ENCODE measurements at regions not wholly inside any gene's neighbourhood (a gene's known extent, or its start where the extent isn't known, plus 50 kb on each side); places are given as distances from the start of the nearest gene placed in this dataset.
"Not testable (repeated sequence)": the region's sequence is repeated elsewhere in the genome, so short reads cannot be mapped to it uniquely, and the experiment has no call there.

DNA sequence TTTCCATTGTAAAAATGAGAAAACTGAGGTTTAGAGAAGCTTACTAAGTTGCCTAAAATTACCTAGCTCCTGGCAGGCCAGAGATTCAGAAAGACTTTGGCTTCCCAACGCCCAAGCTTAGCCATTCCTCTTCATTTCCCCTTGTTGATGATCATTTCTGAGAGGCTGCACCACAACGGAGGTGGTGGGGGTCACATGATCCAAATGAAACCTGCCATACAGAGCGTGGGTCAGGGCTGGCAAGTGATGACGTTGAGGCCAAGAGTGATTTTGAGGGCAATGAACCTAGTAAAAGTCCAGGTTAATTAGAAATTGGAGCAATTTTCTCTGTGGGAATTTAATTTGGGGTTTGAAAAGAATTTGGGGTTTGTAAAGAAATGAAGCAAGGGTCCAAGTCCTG is 109.9 kb downstream of the TMEM182 start:
- no peak for DNase-seq

DNA sequence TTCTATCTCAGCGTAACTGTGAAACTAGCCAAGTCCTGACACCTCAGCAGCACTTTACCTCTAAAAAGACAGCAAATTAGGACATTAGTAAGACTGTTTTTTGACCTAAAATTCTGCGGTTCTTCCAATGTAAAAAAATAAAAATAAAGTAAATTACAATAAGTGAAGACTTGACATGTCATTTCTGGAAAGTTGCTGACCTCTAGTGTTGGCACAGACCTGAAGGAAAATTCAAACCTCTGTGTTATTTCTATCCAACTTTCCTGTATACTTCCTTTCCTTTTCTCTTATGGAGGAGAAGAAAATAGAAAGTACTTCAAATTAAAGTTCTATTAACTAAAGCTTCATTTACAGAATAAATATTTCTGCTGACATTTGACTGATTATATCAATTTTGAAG is 110.6 kb downstream of the TMEM182 start:
- DNase-seq, result no peak

DNA sequence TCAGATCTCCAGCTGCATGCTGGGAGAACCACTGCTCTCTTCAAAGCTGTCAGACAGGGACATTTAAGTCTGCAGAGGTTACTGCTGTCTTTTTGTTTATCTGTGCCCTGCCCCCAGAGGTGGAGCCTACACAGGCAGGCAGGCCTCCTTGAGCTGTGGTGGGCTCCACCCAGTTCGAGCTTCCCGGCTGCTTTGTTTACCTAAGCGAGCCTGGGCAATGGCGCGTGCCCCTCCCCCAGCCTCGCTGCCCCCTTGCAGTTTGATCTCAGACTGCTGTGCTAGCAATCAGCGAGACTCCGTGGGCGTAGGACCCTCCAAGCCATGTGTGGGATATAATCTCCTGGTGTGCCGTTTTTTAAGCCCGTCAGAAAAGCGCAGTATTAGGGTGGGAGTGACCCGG is 117.7 kb downstream of the TMEM182 start:
- DNase-seq, result not testable (repeated sequence)

DNA sequence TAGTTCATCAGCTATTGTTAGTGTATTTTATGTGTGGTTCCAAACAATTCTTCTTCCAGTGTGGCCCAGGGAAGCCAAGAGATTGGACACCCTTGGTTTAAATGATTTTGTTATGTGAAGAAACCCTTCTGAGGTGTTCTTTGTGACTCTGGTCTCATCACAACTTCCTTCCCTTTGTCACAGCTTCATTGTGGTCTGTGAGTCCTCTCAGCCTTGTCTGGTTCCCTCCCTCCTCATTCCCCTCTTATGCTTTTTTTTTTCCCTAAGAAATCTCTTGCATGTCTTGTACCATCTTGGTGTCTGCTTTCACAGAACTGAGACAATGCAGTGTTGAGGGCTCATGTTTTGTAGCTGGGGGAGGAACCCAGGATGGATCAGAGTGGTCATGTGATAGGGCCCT is 118.9 kb downstream of the TMEM182 start:
- no peak for DNase-seq

DNA sequence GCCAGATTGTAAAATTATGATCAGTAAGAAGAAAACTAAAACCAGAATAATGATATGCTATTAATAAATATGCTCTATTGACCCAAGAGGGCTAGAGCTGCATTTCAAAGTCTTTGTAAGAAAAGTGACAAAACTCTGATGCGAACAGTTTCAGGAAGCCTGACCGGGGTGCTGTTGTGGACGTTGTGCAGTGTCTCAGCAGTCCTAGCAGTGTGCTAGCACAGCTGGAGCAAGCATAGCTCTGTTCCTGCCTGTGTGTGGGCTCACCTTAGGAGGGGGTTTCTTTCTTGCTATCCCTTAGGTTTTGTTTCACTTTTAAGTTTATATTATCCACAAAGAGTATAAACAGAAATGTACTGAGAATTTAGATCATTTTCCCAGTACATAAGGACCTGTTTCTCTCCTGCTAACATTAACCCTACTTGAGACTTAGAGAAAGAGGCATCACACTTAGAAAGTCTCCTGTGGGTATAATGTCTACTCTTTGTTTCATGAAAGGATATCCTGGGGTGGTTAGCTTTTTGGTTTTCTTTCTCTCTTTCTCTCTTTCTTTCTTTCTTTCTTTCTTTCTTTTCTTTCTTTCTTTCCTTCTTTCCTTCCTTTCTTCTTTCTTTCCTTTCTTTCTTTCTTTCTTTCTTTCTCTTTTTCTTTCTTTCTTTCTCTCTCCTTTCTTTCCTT is 124.5 kb downstream of the TMEM182 start:
- DNase-seq, result no peak

DNA sequence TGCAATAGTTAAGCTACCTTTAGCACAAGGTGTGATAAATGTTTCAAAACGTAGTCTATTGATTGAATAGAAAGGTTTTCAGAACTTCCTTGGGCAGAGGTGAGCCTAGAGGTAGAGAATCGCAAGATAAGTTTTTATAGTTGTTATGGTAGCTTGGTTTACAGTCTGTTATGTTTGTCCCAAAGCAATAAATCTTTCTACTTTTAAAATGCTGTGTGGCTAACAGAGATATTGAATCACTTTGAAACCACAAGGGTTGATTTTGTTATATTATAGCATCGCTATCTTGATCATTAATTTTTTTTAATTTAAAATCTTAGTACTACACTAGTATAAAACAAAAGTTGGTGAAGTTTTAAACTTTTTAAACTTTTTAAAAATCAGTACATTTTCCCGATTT is 126.7 kb downstream of the TMEM182 start:
- DNase-seq, result no peak

DNA sequence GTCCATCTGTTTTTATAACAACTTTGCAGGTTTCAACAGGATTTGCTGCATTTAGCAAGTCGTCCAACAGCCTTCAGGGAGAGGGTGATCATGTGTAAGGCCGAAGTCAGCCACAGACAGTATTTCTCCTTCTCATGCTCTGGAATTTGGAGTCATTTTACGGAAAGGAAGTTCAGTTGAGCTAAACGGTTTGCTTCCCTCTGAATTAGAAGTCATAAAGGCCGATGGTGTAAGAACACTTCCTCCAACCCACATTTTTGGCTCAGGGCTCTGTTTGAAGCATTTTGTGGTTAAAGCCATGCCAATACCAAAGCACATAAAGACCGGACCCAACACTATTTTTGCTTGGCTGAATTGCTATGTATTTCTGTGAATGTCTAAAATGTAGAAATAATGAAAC is 129.5 kb downstream of the TMEM182 start:
- DNase-seq, result peak; percentile 55

DNA sequence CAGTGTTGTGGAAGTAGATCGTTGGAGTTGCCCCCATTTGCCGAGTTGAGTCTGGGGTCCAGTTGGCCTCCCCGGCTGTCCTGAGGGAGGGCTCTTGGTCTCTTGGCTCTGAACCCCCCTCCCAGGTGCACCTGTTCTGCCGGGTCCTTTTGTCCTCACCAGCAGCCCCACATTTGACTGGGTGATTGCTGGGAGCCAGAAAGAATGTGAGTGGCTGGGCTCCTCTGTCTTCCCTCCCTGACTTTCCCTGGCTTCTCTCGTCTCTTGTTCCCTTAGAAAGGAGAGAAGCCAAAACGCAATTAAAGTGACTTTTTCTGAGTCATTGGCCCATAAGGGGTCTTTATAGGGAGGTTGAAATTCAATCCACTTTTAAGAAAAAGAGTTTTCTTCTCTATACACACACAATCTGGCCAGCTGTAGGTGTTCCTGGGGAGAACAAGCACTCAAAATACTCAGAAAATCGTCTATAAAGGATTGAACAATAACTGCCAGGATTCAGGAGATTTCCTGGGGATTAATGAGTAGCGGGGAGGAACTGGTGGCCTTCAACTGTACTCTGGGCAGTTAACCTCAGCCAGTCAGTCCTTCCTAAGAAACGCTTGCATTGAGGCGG is 131.0 kb downstream of the TMEM182 start:
- no peak for DNase-seq

DNA sequence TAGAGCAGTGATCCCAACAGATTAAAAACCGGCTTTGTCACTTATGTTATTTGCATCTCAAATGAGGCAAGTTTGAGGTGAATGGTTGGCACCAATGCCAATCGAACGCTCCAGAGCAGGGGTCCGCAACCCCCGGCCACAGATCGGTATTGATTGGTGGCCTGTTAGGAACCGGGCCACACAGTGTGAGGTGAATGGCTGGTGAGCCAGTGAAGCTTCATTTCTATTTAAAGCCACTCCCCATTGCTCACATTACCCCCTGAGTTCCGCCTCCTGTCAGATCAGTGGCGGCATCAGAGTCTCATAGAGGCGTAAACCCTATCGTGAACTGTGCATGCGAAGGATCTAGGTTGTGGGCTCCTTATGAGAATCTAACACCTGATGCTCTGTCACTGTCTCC is 132.0 kb downstream of the TMEM182 start:
- DNase-seq, result no peak

DNA sequence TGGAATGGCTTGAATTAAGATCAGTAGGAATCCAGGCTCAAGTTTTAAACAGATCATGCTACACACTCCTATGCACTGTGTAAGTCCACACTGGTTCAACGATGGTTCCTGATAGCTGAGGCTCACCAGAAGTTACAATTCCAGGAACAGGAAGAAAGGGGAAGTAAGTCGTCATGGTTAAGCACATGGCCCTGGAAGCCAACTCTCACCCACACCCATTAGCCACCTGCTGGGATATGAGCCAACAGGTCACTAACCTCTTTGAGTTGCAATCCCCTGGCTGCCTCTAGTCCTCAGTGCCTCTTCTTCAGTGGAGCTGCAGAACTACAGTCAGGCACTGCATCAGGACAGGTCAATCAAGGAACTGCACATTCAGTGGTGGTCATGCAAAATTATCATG is 133.5 kb downstream of the TMEM182 start:
- DNase-seq, result no peak

DNA sequence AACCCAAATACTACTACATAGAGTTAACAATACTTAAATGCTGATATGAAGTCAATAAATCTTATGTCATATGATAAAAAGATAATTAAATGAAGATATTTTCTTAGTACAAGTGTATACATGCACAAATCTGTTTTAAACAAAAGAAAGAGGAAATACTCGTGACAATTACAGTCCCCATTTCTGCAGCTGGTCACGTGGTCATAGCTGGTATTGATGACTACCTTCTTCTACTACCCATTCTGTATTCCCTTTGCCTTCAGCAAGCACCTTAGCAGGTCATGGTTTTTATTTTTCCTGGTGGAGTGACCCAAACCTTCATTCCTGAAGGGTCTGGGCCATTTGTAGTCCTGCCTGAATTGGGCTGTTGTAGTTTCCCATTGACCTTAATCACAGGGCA is 147.4 kb downstream of the TMEM182 start:
- DNase-seq, result not testable (repeated sequence)

DNA sequence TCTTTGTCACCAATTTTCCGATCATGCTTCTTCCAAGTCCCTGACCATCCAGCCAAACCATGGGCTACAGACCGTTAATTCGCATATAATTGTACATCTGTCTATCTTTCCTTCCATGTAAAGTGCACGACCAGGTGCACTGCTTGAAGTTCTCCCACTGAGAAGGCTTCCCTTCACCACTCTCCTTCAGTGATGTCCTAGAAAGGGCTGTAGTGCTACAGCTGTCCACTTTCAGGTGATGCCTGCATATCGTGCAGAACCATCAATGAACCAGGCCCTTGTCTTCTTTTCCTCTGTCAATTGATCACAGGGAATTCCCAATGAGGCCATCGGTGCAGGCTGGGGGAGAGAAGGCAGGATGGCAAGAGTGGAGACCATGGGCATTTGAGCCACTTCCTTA is 148.9 kb downstream of the TMEM182 start:
- no peak for DNase-seq

DNA sequence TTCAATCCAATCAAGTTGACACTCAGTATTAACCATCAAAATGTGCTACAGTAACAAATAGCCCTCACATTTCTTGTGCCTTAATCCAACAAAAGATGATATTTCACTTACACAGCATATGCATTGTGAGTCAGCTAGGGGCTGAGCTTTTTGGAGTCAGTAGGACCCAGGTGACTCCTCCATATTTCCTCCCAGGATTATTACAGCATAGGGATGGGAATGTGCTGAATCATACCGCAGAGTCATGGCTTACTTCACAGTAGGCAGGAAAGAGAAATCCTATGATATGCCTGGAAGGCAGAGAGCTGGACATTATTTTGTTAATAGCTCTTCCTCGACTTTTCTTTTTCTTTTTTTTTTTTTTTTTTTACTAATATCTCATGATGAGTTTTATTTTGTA is 153.3 kb downstream of the TMEM182 start:
- DNase-seq, result no peak

DNA sequence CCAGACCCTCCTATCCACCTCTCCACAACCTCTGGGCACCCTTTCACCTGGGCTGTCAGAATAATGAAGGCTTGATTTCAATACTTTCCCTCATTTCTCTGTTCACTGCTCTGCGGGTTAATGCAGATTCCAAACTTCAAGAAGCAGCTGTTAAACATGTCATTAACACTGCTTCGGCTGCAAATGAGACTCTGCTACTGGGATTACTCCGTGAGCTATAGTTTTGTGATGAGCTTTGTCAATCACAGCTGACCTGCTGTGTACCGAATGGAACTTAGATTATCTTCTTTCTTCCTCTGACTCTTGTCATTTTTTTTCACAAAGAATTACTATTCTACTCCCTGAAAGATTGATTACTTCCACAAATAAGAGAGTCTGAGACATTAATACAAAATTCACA is 160.5 kb downstream of the TMEM182 start:
- no peak for DNase-seq

DNA sequence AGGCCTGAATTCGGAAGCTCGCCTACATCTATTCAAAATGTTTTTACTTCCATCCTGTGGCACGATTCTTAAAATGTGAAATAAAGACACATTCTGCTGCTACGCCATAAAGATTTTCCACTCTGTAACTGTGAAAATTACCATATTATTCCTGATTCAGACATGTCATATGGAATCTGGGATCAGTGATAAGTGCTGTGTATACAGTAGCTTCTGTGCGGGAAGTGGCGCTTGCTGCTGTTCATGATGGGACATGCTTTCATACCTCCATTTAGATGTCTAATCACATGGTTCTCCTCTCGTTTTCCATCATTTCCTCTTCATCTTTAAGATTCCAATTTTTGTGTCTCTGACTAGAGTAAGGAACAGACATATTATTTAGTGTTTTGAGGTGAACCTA is 163.2 kb downstream of the TMEM182 start:
- DNase-seq, result no peak

DNA sequence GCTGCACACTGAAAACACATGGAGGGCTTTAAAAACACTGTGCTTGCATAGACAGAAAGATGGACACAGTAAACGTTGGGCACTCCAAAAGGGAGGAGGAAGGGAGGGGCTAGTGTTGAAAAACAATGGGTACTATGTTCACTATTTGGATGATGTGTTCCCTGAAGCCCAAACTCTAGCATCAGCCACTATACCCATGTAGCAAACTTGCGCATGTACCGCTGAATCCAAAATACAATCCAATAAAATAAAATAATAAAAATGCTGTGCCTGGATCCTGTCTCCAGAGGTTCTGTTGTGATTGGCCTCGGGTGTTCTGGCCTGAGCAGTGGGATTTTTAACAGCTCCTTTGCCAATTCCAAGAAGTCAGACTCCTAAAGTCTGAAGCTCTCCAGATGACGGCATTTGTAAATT is 166.0 kb downstream of the TMEM182 start:
- no peak for DNase-seq

DNA sequence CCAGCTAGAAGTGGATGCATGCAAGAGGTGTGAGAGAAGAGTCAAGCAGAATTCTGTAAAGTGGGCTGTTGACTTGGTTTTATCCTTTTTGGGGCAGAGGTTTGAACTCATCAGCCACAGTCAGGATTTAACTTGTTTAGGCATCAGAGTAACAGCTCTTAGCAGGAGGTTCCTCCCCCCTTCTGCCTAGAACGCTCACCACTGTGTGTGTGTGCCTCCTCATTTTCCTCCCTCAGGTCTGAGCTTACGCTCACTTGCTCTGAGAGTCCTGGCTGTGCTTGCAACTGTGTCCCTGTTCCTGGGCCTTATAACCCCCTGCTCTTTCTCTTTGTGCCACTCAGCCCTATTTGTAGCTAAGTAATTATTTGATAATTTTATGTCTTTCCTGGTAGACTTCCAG is 167.9 kb downstream of the TMEM182 start:
- DNase-seq, result no peak

DNA sequence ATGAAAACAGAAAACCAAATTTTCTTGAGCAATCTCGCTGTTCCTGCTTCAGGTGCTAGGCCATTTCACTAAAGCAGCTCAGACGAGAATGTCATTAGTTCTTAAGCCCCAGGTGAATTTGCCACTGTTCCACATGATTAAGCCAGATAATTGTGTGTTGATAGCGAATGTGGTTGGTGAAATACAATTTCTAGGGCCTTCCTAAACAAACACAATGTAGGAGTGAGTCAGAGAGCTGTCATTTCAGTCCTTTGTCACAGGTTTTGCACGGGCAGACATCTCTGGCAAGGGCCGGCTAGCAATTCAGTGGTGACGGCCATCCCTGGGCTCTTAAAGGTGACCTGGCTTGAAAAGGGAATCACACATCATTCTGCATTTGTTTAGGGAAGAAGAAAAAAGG is 170.7 kb downstream of the TMEM182 start:
- no peak for DNase-seq

DNA sequence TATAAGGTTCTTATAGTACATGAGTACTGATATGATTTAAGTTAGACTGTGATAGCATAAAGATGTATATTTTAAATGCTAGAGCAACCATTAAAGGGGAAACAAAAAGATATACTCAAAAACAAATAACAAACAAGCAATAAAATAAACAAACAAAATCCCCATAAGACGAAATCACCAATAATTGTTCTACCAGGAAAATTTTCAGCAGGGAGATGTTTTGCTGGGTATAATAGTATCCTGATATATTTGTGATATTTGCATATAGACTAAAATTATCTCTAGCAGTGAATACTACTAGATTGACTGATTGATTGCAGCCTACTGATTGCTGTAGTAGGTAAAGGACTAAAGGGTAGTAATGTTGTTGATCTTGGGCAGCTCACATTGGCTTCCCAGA is 177.4 kb downstream of the TMEM182 start:
- DNase-seq, result no peak

DNA sequence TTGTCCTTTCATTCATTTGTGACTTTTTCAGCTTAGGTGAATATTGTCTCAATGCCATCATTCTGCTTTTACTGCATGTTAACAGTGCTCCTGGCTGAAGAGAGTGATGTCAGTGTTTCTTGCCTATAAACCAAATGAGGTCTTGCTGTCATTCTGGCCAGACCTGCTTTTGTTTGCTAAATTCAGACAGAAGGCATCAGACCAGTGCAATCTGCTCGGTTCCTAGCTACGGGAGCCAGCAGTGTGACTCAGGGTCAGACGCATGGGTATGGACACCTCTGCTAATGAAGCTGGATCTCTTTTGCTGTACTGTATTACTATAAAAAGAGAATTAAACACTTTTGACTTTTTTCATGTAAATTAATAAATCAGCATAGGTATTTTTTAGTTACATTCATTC is 178.9 kb downstream of the TMEM182 start:
- DNase-seq, result no peak

DNA sequence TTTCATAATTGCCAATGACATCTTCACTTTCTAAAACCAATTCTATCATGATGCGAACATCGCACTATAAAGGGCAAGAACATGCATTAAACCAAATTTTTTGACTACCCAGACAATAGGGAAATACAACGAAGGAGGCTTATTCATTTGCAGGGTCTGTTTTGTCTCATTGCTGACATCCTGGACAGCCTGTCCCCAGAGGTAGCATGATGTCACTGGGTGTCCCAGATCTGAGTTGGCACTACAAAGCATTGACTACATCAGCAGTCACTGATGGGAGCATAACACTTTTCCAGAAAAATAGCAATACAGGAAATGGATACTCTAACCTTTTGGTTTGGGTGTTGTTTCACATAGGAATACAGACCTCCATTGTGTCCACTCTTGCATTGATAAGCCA is 180.3 kb downstream of the TMEM182 start:
- no peak for DNase-seq

DNA sequence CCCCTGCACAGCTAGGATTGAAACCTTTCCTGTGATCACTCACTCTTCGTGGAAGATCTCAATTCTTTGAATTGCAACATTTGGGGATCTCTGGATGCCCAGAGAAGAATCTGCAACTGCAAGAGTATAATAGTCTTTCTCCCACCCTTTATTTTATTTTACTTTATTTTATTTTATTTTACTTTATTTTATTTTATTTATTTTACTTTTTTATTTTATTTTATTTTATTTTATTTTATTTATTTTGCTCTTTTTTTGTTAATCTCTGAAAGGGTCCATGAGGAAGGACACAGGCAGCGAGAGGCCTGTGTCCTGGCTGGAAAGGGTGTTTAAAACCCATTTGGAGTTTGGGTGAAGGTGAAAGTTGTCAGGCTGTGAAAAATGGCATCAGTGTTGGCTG is 181.4 kb downstream of the TMEM182 start:
- no peak for DNase-seq

DNA sequence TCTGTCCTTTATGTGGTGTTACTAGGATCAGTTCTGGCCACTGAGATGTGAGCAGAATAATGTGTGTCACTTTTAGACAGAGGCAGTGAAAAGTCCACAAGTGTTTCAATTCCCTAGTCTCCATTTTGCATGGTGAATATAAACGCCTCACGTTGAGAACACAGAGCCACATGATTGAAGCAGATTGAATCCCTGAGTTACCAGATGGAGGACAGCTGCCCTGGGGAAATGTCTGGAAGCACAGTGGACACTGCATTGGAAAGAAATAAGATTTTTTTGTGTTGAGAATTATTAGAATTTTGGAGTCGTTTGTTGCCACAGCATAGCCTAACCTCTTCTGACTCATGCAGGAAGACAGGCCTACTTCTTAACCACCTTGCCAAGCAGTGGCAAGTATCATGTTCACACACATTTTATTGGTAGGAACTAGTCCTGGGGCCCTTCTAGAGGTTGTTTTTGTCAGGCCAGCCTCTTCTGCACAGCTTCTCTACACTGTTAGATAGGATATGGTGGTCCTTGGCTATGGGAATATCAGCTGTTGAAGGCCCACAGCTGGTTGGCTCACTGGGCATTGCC is 188.6 kb downstream of the TMEM182 start:
- no peak for DNase-seq

DNA sequence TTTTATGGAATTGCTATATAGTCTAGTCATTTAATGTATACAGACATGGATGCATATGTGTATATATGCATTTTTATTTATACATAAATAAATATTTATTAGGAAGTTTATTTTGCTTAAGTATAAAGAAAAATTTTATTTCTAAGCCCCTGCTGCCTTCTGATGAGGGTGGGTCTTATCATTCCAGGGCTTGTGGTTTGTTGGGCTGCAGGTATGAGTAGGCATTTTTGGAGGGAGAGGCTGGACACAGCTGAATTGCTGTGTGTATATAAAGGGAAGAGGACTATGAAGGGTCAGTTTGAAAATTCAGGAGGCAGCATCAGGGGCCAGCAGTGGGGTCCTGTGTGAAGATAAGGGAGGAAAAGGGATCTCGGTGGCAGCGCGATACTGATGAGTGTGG is 189.4 kb downstream of the TMEM182 start:
- DNase-seq, result no peak

DNA sequence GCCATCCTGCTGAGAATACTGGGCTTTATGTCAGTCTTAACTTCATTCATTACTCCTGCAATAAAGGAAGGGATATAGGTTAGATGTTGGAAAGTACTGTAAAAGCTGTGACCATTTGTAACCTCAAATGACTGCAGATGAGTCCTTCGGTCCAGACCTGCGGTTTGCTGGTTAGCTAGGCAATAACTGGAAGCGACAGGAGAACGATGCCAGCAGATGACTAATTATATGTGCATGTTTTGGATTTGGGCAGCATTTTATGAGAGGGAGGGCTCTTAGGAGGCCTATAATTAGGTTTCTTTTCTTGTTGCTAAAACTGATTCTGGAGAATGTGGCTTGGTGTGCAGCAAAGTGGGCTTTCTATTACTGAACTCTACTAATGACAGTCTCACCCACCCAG is 205.6 kb downstream of the TMEM182 start:
- peak; percentile 47 for DNase-seq

Measured in left hindlimb (tissue), 1 donor.